Hematopoietic multipotent progenitor cell treated with erythropoietin and hydrocortisone succinate and interleukin-3 and kit ligand, for 6 days (in vitro differentiated cells): ENCODE measurements at regions not wholly inside any gene's neighbourhood (a gene's known extent, or its start where the extent isn't known, plus 50 kb on each side); places are given as distances from the start of the nearest gene placed in this dataset.
"Not testable (repeated sequence)": the region's sequence is repeated elsewhere in the genome, so short reads cannot be mapped to it uniquely, and the experiment has no call there.

Experiments
- DNase-seq: peaks from one replicate; pipeline ENCODE4 v3.0.0-alpha.2; 2015

- no peak for DNase-seq
Measured at GRCh38 chr3:166011771-166012170, 174.5 kb upstream of the BCHE start.

GRCh38 chr3:166005126-166005525 lies 167.9 kb upstream of the BCHE start:
- no peak for DNase-seq

GRCh38 chr3:165994293-165994692 lies 157.1 kb upstream of the BCHE start:
- no peak for DNase-seq

- DNase-seq, result no peak
Measured at GRCh38 chr3:165984589-165984988, 147.4 kb upstream of the BCHE start.

- DNase-seq, result no peak
Measured at GRCh38 chr3:165983284-165983683, 146.1 kb upstream of the BCHE start.

GRCh38 chr3:165981318-165981717 lies 144.1 kb upstream of the BCHE start:
- no peak for DNase-seq

GRCh38 chr3:165960825-165961224 lies 123.6 kb upstream of the BCHE start:
- DNase-seq, result not testable (repeated sequence)

GRCh38 chr3:165954171-165954570 lies 116.9 kb upstream of the BCHE start:
- no peak for DNase-seq

GRCh38 chr3:165946360-165946759 lies 109.1 kb upstream of the BCHE start:
- DNase-seq, result no peak

- no peak for DNase-seq
Measured at GRCh38 chr3:165938986-165939540, 101.8 kb upstream of the BCHE start.

- DNase-seq, result not testable (repeated sequence)
Measured at GRCh38 chr3:165936081-165936480, 98.9 kb upstream of the BCHE start.

- DNase-seq, result not testable (repeated sequence)
Measured at GRCh38 chr3:165924301-165924791, 87.1 kb upstream of the BCHE start.

- DNase-seq, result no peak
Measured at GRCh38 chr3:165920984-165921383, 83.8 kb upstream of the BCHE start.

- peak; percentile 2 for DNase-seq
Measured at GRCh38 chr3:165919284-165919683, 82.1 kb upstream of the BCHE start.

GRCh38 chr3:165918657-165918979 lies 81.4 kb upstream of the BCHE start:
- no peak for DNase-seq

- DNase-seq, result not testable (repeated sequence)
Measured at GRCh38 chr3:165917938-165918656, 80.9 kb upstream of the BCHE start.

GRCh38 chr3:165915104-165915503 lies 77.9 kb upstream of the BCHE start:
- DNase-seq, result not testable (repeated sequence)

GRCh38 chr3:165903885-165904630 lies 66.8 kb upstream of the BCHE start:
- DNase-seq, result no peak

- no peak for DNase-seq
Measured at GRCh38 chr3:165899066-165899465, 61.8 kb upstream of the BCHE start.

GRCh38 chr3:165897137-165897536 lies 59.9 kb upstream of the BCHE start:
- no peak for DNase-seq

- peak; percentile 59 for DNase-seq
Measured at GRCh38 chr3:165895919-165896318, 58.7 kb upstream of the BCHE start.

GRCh38 chr3:165892565-165892964 lies 55.3 kb upstream of the BCHE start:
- no peak for DNase-seq
